K562 (cell line): ENCODE measurements at regions not wholly inside any gene's neighbourhood (a gene's known extent, or its start where the extent isn't known, plus 50 kb on each side); places are given as distances from the start of the nearest gene placed in this dataset.

Experiments
- ATF1 ChIP-seq, 2 experiments: fragments of 450-650 bp in 1 of 2; IDR thresholded peaks; 2 replicates each; pipeline ENCODE4 v1.6.1; 2016; ENCODE audit warnings: missing compliant biosample characterization in 1 of 2, missing genetic modification characterization in 1 of 2
- EHMT2 ChIP-seq: fragments of 450-650 bp; IDR thresholded peaks from 2 replicates; pipeline ENCODE4 v1.6.1; 2018; ENCODE audit warnings: antibody characterized with exemption
- HDAC1 ChIP-seq, 2 experiments: fragments of 450-650 bp; IDR thresholded peaks; 2 replicates each; pipeline ENCODE4 v1.6.1; 2016 to 2017; ENCODE audit warnings: inconsistent platforms in 1 of 2, mild to moderate bottlenecking in 1 of 2, moderate library complexity in 1 of 2
- HES1 ChIP-seq: fragments of 450-650 bp; IDR thresholded peaks from 2 replicates; pipeline ENCODE4 v1.6.1; 2016; ENCODE audit warnings: low read depth, mild to moderate bottlenecking, moderate library complexity
- HNRNPH1 ChIP-seq: fragments of 200-400 bp; formaldehyde crosslinking; optimal IDR thresholded peaks from 2 replicates; pipeline ENCODE3; 2017; ENCODE audit warnings: low read depth, mild to moderate bottlenecking, low read length, moderate library complexity
- KLF1 ChIP-seq: fragments of 450-650 bp; IDR thresholded peaks from 2 replicates; pipeline ENCODE4 v1.6.1; 2016; ENCODE audit warnings: missing genetic modification characterization, missing compliant biosample characterization
- MAFG ChIP-seq: fragments of 450-650 bp; conservative IDR thresholded peaks from 2 replicates; pipeline ENCODE4 v1.6.1; 2016; ENCODE audit warnings: missing genetic modification characterization, missing compliant biosample characterization
- PHB ChIP-seq: fragments of 250-450 bp; sonication (Bioruptor Pico); IDR thresholded peaks from 2 replicates; pipeline ENCODE4 v1.5.0; 2021
- PHF20 ChIP-seq: fragments of 450-650 bp; IDR thresholded peaks from 2 replicates; pipeline ENCODE4 v1.6.1; 2018; ENCODE audit not compliant: partially characterized antibody
- PKNOX1 ChIP-seq: fragments of 450-650 bp; IDR thresholded peaks from 2 replicates; pipeline ENCODE4 v1.6.1; 2016
- PML ChIP-seq: IDR thresholded peaks from 2 replicates; pipeline ENCODE4 v1.6.1; 2012; ENCODE audit warnings: low read length, inconsistent platforms
- RHOXF2B ChIP-seq: fragments of 250-450 bp; sonication (Bioruptor Pico); conservative IDR thresholded peaks from 2 replicates; pipeline ENCODE4 v1.5.1; 2021
- SNRNP70 ChIP-seq: fragments of 200-400 bp; formaldehyde crosslinking; optimal IDR thresholded peaks from 2 replicates; pipeline ENCODE3; 2017; ENCODE audit warnings: low read depth, low read length
- TAF15 ChIP-seq: fragments of 200-400 bp; formaldehyde crosslinking; IDR thresholded peaks from 2 replicates; pipeline ENCODE4 v1.6.1; 2017; ENCODE audit warnings: mild to moderate bottlenecking, low read depth, low read length, moderate library complexity
- TCF15 ChIP-seq: fragments of 250-450 bp; sonication (Bioruptor Pico); IDR thresholded peaks from 2 replicates; pipeline ENCODE4 v1.8.0; 2022; ENCODE audit warnings: moderate library complexity, mild to moderate bottlenecking, inconsistent platforms
- XRCC4 ChIP-seq: IDR thresholded peaks from one replicate; pipeline ENCODE4 v1.6.1; 2011; ENCODE audit not compliant: insufficient read depth, insufficient read length; ENCODE audit errors: extremely low read depth
- ZBTB49 ChIP-seq: sonication (generic); formaldehyde crosslinking; IDR thresholded peaks from 2 replicates; pipeline ENCODE4 v1.8.0; 2022; ENCODE audit warnings: missing genetic modification reagents, mild to moderate bottlenecking, borderline replicate concordance
- ZBTB7A ChIP-seq: IDR thresholded peaks from 2 replicates; pipeline ENCODE4 v1.6.1; 2011; ENCODE audit warnings: low read depth, mild to moderate bottlenecking, low read length, moderate library complexity, borderline replicate concordance; ENCODE audit not compliant: control insufficient read depth
- ZBTB9 ChIP-seq: fragments of 450-650 bp; formaldehyde crosslinking; IDR thresholded peaks from 2 replicates; pipeline ENCODE4 v1.4.0; 2020; ENCODE audit warnings: mild to moderate bottlenecking, moderate library complexity
- ZC3H4 ChIP-seq: sonication (generic); formaldehyde crosslinking; IDR thresholded peaks from 2 replicates; pipeline ENCODE4 v1.9.0; 2021; ENCODE audit warnings: missing genetic modification reagents, borderline replicate concordance
- ZNF785 ChIP-seq: fragments of 250-450 bp; sonication (Bioruptor Pico); IDR thresholded peaks from 2 replicates; pipeline ENCODE4 v1.4.0; 2020; ENCODE audit warnings: mild to moderate bottlenecking

- TF ChIP-seq ZC3H4 (CRISPR knock-in tag) (no peak), HDAC1 (IDR thresholded peaks at IDR 0.05) (no peak; a peak in 2 of 4 replicates), ZNF785 (CRISPR knock-in tag) (no peak), RHOXF2B (CRISPR knock-in tag) (0 out of 2 replicates have a peak, but pooled peaks have one; percentile 58), SNRNP70 (no peak), ATF1 (CRISPR knock-in tag; IDR thresholded peaks at IDR 0.05) (no peak), ATF1 (tag; IDR thresholded peaks at IDR 0.05) (peak; percentile 92), HES1 (peak; percentile 49), ZBTB9 (CRISPR knock-in tag) (peak; percentile 84), PHF20 (peak; percentile 63), XRCC4 (no peak), ZBTB49 (CRISPR knock-in tag) (no peak), PML (peak; percentile 90), KLF1 (peak; percentile 78; the same call in 1 of the 2 replicates), MAFG (no peak), PKNOX1 (peak; percentile 14; the same call in 1 of the 2 replicates), EHMT2 (peak; percentile 87), HNRNPH1 (no peak), PHB (CRISPR knock-in tag) (peak; percentile 95; the same call in 1 of the 2 replicates), TAF15 (no peak), TCF15 (CRISPR knock-in tag) (no peak), ZBTB7A (peak; percentile 81; the same call in 1 of the 2 replicates)
Measured at GRCh38 chr6:27019651-27020552, 227.6 kb upstream of the PRSS16 start (continued).
